ENCODE measurements at regions not wholly inside any gene's neighbourhood (a gene's known extent, or its start where the extent isn't known, plus 50 kb on each side); places are given as distances from the start of the nearest gene placed in this dataset.

- Histone ChIP-seq H3K36me3 (ENCODE audit: control insufficient read depth in 2 of 3, insufficient read depth in 3 of 3, low read length in 3 of 3) (no peaks in the 10 kb centered on the region), H3K4me1 (ENCODE audit: control insufficient read depth in 2 of 3, insufficient read depth in 2 of 3, low read depth in 1 of 3, low read length in 3 of 3) (no peaks in the 10 kb centered on the region), H3K27ac (ENCODE audit: low read depth in 2 of 2, low read length in 2 of 2) (no peak overlapping the region), H3K9me3 (ENCODE audit: control insufficient read depth in 2 of 3, insufficient read depth in 1 of 3, low read length in 3 of 3) (no peaks in the 10 kb centered on the region), H3K4me3 (ENCODE audit: low read length in 3 of 3) (no peak overlapping the region), H3K9ac (ENCODE audit: low read length in 3 of 3) (no peak overlapping the region), H3K27me3 (ENCODE audit: control insufficient read depth, insufficient read depth, low read length) (no peaks in the 10 kb centered on the region)
- intact Hi-C loops (cut with DNase I), result no loop called here
- FAIRE-seq (no peak), DNase-seq (no peak)
- TF ChIP-seq, protein P1, sequence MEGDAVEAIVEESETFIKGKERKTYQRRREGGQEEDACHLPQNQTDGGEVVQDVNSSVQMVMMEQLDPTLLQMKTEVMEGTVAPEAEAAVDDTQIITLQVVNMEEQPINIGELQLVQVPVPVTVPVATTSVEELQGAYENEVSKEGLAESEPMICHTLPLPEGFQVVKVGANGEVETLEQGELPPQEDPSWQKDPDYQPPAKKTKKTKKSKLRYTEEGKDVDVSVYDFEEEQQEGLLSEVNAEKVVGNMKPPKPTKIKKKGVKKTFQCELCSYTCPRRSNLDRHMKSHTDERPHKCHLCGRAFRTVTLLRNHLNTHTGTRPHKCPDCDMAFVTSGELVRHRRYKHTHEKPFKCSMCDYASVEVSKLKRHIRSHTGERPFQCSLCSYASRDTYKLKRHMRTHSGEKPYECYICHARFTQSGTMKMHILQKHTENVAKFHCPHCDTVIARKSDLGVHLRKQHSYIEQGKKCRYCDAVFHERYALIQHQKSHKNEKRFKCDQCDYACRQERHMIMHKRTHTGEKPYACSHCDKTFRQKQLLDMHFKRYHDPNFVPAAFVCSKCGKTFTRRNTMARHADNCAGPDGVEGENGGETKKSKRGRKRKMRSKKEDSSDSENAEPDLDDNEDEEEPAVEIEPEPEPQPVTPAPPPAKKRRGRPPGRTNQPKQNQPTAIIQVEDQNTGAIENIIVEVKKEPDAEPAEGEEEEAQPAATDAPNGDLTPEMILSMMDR (IDR thresholded peaks at IDR 0.05; ENCODE audit: borderline replicate concordance, extremely low read depth, insufficient read depth), result no peak
These were observed 69.2 kb upstream of the NEK6 start for GRCh38 chr9:124188331-124189110.

DNA sequence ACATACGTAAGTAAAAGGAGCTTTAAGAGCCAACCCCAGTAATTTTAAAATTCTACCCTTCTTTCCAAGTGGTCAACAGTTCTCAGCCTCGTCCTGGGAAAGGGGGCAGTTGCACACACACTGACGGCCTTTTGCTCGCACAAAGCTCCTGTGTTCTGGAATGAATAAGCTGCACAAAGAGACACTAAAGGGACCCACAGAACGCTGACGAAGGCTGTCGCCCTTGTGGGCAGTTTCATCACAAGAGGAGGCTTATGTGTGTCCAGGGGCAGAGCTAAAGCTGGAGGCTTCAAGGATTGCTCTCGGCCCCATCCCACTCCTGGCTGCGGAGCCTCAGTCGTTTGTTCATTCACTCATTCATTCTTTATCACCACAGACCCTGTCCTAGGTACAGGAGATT is 67.0 kb upstream of the NEK6 start:
- Histone ChIP-seq H3K27me3 (ENCODE audit: control insufficient read depth, insufficient read depth, low read length) (no peaks in the 10 kb centered on the region), H3K4me1 (ENCODE audit: control insufficient read depth in 2 of 3, insufficient read depth in 2 of 3, low read depth in 1 of 3, low read length in 3 of 3) (no peaks in the 10 kb centered on the region), H3K9ac (ENCODE audit: low read length in 3 of 3) (no peak overlapping the region), H3K9me3 (ENCODE audit: control insufficient read depth in 2 of 3, insufficient read depth in 1 of 3, low read length in 3 of 3) (peaks cover 0 to 4% (median 1%) of the 10 kb centered on the region in 3 donors), H3K4me3 (ENCODE audit: low read length in 3 of 3) (no peak overlapping the region), H3K27ac (ENCODE audit: low read depth in 2 of 2, low read length in 2 of 2) (no peak overlapping the region), H3K36me3 (ENCODE audit: control insufficient read depth in 2 of 3, insufficient read depth in 3 of 3, low read length in 3 of 3) (no peaks in the 10 kb centered on the region)
- intact Hi-C loops (cut with DNase I), result no loop called here
- FAIRE-seq (no peak), DNase-seq (no peak)
- TF ChIP-seq, protein P1 (IDR thresholded peaks at IDR 0.05; ENCODE audit: borderline replicate concordance, extremely low read depth, insufficient read depth), result no peak

- Histone ChIP-seq H3K9ac (ENCODE audit: low read length in 3 of 3) (no peak overlapping the region), H3K36me3 (ENCODE audit: control insufficient read depth in 2 of 3, insufficient read depth in 3 of 3, low read length in 3 of 3) (no peaks in the 10 kb centered on the region), H3K27ac (ENCODE audit: low read depth in 2 of 2, low read length in 2 of 2) (no peak overlapping the region), H3K9me3 (ENCODE audit: control insufficient read depth in 2 of 3, insufficient read depth in 1 of 3, low read length in 3 of 3) (peaks cover 0 to 4% (median 2%) of the 10 kb centered on the region in 3 donors), H3K4me3 (ENCODE audit: low read length in 3 of 3) (no peak overlapping the region), H3K27me3 (ENCODE audit: control insufficient read depth, insufficient read depth, low read length) (no peaks in the 10 kb centered on the region), H3K4me1 (ENCODE audit: control insufficient read depth in 2 of 3, insufficient read depth in 2 of 3, low read depth in 1 of 3, low read length in 3 of 3) (no peaks in the 10 kb centered on the region)
- DNase-seq (no peak), FAIRE-seq (no peak)
- intact Hi-C loops (cut with DNase I), result no loop called here
- TF ChIP-seq, protein P1 (IDR thresholded peaks at IDR 0.05; ENCODE audit: borderline replicate concordance, extremely low read depth, insufficient read depth), result no peak
These were observed 65.9 kb upstream of the NEK6 start for GRCh38 chr9:124191691-124192395.

Data from kidney (tissue), 13 donors.